GM12891 (cell line): ENCODE measurements at regions not wholly inside any gene's neighbourhood (a gene's known extent, or its start where the extent isn't known, plus 50 kb on each side); places are given as distances from the start of the nearest gene placed in this dataset.

Experiments
- POLR2A ChIP-seq: IDR thresholded peaks from 2 replicates; pipeline ENCODE4 v1.6.1; 2011; ENCODE audit warnings: low read depth, low read length, control low read depth
- TAF1 ChIP-seq: IDR thresholded peaks from 2 replicates; pipeline ENCODE4 v1.6.1; 2011; ENCODE audit warnings: low read depth, low read length, control low read depth

GRCh38 chr15:19899021-19899824, 642.4 kb downstream of the GOLGA6L6 start:
- no peak for TF ChIP-seq POLR2A
- TF ChIP-seq TAF1: no peak
